ENCODE measurements at regions not wholly inside any gene's neighbourhood (a gene's known extent, or its start where the extent isn't known, plus 50 kb on each side); places are given as distances from the start of the nearest gene placed in this dataset.

- no peak for TF ChIP-seq CTCF (IDR thresholded peaks at IDR 0.05; ENCODE audit: low read depth, low read length)
- TF ChIP-seq POLR2A (IDR thresholded peaks at IDR 0.05; ENCODE audit: extremely low read depth, insufficient read length), result no peak
Observed at GRCh38 chr9:79868567-79869189, 296.9 kb downstream of the TLE4 start.
